Esophagus squamous epithelium (tissue), 4 donors: ENCODE measurements at regions not wholly inside any gene's neighbourhood (a gene's known extent, or its start where the extent isn't known, plus 50 kb on each side); places are given as distances from the start of the nearest gene placed in this dataset.

Experiments
- POLR2A ChIP-seq, 4 donors: fragments of 450-650 bp; IDR thresholded peaks; one replicate each; pipeline ENCODE4 v1.6.1; 2017; ENCODE audit warnings: antibody characterized with exemption in 4 of 4, mild to moderate bottlenecking in 4 of 4, moderate library complexity in 3 of 4
- TF ChIP-seq, protein P1 (sequence below), 6 experiments: fragments of 450-650 bp in 4 of 6; fragments of 200-600 bp in 2 of 6; sonication (generic) in 2 of 6; IDR thresholded peaks; one replicate each; pipeline ENCODE4 v1.5.1; 2016 to 2019; ENCODE audit warnings: antibody characterized with exemption in 6 of 6, mild to moderate bottlenecking in 4 of 6, moderate library complexity in 4 of 6

DNA sequence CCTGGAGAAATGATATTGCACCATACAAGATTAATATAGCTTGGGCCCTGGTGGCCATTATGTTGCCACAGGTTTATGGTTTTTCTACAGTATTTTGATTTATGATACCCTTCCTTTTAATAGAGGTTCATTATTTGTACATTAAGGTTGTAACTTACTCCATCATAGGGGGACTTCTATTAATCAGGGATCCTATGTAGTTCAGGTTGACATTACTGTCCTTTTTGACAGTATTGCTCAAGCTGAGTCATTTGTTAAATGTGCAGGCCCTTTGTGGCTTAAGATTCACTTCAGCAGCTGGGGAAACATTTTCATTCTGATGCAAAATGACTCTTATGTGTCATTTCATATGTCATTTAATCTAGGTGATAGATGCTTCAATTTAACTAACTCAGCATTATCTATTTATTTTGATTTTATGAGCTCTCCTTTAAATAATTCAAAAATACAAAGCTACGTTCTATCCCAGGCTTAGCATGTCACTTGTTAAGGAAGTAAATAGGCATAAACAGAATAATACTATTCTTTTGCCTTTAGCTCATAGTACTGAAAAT, 686.9 kb upstream of the NCAM2 start:
- TF ChIP-seq POLR2A (IDR thresholded peaks at IDR 0.05): no peak
- TF ChIP-seq, protein P1, sequence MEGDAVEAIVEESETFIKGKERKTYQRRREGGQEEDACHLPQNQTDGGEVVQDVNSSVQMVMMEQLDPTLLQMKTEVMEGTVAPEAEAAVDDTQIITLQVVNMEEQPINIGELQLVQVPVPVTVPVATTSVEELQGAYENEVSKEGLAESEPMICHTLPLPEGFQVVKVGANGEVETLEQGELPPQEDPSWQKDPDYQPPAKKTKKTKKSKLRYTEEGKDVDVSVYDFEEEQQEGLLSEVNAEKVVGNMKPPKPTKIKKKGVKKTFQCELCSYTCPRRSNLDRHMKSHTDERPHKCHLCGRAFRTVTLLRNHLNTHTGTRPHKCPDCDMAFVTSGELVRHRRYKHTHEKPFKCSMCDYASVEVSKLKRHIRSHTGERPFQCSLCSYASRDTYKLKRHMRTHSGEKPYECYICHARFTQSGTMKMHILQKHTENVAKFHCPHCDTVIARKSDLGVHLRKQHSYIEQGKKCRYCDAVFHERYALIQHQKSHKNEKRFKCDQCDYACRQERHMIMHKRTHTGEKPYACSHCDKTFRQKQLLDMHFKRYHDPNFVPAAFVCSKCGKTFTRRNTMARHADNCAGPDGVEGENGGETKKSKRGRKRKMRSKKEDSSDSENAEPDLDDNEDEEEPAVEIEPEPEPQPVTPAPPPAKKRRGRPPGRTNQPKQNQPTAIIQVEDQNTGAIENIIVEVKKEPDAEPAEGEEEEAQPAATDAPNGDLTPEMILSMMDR (IDR thresholded peaks at IDR 0.05): no peak
